Activated CD4-positive, alpha-beta T cell treated with anti-CD3 and anti-CD28 coated beads, Interleukin-2, Interleukin-6, amounts not matched to agents 100 ng/mL and 50 ng/mL, durations not matched to agents 16 hours and 8 hours (primary cell): ENCODE measurements at regions not wholly inside any gene's neighbourhood (a gene's known extent, or its start where the extent isn't known, plus 50 kb on each side); places are given as distances from the start of the nearest gene placed in this dataset.

ENCODE experiments used
- DNase-seq: peaks from one replicate; pipeline ENCODE4 v3.0.0-alpha.2; 2020

GRCh38 chr1:101290922-101291561 is 54.2 kb downstream of the S1PR1 start:
- peak; percentile 85 for DNase-seq

GRCh38 chr1:101291562-101292380 is 55.0 kb downstream of the S1PR1 start:
- DNase-seq, result peak; percentile 84

GRCh38 chr1:101293461-101294051 is 56.7 kb downstream of the S1PR1 start:
- peak; percentile 86 for DNase-seq

DNA sequence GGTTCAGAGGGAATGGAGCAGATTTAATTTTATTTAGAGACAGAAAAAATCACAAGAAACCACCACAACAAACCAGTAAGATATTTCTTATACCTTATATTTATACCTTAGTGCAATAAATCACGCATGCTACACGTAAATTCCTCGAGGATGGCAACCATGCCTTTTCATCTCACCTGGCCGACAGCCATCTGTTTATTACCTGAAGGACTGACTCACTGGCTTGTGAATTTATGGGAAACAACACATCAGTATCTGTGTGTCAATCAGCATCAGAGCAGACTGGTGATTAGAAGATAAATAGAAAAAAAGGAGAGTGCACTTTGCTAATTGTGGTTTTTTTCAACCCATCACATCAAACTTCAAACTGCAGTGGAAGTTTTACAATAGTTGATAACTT is 58.4 kb downstream of the S1PR1 start:
- DNase-seq, result no peak

GRCh38 chr1:101298663-101299062 is 61.8 kb downstream of the S1PR1 start:
- no peak for DNase-seq

DNA sequence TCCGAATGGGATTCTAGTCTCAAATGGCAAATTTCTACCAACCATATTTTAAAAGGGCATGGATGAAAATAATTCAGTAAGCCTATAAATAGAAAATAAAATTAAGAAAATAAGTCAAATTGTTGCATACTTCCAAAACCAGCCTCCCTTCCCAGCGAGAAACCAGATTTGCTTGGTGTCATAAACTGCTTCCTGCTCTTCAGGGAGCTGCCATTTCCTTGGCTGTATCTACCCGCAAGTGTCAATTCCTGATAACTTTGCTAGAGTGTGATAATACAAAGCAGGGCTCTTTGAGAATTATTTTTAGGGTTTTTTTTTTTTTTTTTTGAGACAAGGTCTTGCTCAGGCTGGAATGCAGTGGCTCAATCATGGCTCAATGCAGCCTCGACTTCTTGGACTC is 62.3 kb downstream of the S1PR1 start:
- DNase-seq, result no peak

GRCh38 chr1:101299710-101300109 is 62.9 kb downstream of the S1PR1 start:
- no peak for DNase-seq

DNA sequence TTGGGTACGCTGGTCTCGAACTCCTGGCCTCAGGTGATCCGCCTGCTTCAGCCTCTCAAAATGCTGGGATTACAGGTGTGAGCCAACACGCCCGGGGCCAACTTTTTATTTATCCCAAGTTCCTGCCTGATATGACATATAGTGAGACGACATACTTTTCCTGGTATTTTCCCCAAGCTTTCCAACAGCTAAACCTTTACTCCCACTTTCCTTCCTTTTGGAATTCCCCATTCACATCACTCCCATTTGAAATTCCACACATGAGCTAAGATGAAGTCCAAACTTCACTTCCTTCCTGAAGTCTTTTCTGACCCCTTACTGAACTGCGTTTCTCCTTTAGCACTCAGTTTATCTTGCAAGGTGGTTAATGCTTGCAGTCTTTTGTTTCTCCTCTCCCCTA is 64.1 kb downstream of the S1PR1 start:
- no peak for DNase-seq

GRCh38 chr1:101301446-101302057 is 64.7 kb downstream of the S1PR1 start:
- DNase-seq, result no peak

DNA sequence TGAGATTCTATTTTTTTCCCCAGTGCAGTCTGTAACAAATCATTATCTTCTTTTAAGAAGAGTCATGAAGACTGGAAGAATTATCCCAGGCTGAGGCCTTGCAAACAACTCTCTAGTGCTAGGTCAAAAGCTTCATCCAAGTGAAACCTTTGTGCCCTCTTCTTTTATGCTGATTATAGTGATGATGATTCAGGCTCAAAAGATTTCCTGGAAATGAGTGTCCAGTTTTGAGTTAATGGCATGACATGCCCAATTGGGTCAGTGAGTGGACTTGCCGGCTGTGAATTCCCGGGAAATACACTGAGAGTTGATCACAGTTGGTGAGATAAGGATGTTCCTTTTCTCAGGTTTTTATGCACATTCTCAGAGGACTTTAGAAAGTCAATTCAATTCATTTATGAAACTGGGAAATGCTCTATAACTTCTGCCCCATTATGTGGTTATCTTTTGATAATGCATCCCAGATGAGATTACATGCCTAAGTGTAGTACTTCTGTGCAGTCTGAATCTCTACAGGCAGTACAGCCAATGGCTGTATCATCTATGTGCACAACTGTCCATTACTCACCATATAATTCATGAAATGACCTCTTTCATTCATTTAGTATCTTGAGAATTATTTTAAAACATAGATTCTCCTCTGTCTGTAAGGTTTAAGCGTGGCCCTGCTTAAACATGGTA is 66.2 kb downstream of the S1PR1 start:
- no peak for DNase-seq

- DNase-seq, result no peak
Measured at GRCh38 chr1:101307985-101308689, 71.3 kb downstream of the S1PR1 start.

- DNase-seq, result no peak
Measured at GRCh38 chr1:101308935-101309333, 72.1 kb downstream of the S1PR1 start.

GRCh38 chr1:101309334-101310311 is 72.8 kb downstream of the S1PR1 start:
- peak; percentile 82 for DNase-seq

- peak; percentile 44 for DNase-seq
Measured at GRCh38 chr1:101310506-101310905, 73.7 kb downstream of the S1PR1 start.

DNA sequence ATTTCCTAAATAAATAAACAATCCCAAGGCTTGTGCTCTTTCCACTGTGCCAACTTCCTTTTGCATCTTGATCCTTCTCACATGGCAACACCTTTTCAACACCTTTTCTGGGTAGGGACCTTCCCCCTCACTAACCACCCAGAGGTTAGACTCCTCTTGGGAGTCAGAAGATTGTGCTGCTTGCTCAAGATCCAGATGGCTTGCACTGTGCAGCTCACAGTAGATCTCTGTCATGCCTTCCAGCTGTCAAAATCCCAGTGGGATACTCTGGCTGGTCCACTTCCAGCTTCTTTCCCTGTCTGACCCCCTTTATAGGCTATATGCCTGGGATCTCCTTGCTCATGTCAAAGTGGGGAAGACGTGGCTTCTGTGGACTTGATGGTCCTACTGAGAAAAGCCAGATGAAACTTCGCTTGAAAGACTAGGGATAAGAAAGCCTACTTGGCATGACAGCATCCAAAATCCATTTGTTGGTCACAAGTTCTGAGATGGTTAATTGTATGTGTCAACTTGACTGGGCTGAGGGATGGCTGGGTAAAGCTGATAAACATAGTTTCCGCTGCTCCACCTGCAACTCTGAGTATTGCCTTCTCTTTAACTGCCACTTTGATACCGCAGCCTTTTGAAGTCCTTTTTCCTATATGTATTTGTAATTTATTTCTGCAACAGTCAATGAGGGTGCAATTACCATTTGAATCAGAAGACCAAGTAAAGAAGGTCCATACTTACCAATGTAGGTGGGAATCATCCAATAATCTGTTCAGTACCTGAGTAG is 74.5 kb downstream of the S1PR1 start:
- no peak for DNase-seq

DNA sequence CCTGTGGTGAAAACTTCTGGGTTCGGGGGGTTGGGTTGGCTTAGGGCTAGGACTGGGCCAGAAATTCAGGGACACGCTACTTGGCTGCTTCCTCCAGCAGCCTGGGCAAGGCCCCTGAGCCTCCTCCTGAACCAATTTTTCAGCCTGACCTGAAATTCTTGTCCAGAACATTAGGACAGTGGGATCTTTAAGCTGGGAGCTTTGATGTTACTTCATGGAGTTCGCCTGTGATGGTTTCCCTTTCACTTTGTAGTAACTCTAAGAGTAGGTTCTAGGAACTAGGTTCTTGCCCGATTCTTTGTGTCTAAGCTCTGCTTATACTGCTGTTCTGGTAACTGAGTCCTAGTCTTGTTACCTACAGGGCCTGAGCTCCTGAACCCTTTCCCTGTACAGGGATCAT is 75.3 kb downstream of the S1PR1 start:
- no peak for DNase-seq

- no peak for DNase-seq
Measured at GRCh38 chr1:101313356-101313755, 76.5 kb downstream of the S1PR1 start.

DNA sequence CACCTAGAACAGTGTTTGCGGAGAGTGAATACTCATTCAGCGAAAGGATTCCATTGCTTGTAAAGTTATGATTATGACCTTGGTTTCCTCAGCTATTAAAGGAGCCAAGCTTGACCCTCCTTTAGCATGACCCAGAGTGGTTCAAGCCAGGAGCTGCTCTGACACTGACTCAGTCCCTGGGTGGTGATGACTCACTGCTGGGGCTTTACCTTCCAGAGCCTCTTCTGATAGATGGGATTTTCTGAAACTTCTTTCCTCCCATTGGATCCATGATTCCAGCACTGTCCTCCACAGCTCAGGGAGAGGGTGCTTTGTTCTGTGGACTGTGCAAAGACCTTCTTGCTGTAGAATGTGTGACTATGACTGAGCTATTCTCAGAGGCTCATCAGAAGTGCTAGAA is 77.4 kb downstream of the S1PR1 start:
- DNase-seq, result peak; percentile 47

DNA sequence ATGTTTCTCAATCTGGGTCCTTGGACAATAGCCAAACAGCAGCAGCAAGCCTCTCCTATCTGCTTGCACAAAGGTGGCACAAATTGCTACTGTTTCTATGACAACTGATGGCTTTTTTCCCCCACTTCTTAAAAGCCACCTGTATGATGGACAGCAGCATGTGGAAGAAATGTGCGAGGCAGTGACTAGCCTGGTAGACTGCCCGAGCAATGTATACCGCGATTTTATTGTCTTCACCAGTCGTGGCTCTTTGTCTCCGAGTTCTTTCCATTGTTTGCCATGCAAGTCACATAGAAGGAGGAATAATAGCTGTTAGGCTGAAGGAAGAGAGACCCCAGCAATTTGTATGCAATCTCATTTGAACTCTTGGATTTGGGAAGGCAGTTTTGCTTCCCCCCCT is 79.4 kb downstream of the S1PR1 start:
- DNase-seq, result no peak

DNA sequence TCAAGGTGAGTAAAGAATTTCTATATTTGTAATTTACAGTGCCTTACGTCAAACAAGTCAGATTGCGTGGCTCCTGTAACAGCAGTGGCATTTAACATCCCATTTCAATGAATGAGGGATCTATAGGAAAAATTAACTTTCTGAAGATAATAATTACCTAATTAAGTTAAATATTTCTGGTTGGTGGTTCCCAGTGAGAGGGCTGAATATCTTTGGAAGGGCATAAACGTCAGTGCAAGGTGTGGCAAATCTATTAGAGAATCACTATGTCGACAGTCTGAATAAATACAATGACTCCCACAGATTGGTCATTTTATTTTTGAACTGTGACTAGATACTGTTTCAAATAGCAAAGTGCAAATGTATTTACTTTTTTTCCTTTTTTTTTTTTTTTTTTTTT is 80.0 kb downstream of the S1PR1 start:
- no peak for DNase-seq
